Vagina (tissue), 2 donors: ENCODE measurements at regions not wholly inside any gene's neighbourhood (a gene's known extent, or its start where the extent isn't known, plus 50 kb on each side); places are given as distances from the start of the nearest gene placed in this dataset.
"Not testable (repeated sequence)": the region's sequence is repeated elsewhere in the genome, so short reads cannot be mapped to it uniquely, and the experiment has no call there.

Experiments used
- DNase-seq, 2 donors: peaks; one replicate each; pipeline ENCODE4 v3.0.0-alpha.2; 2017; ENCODE audit errors: extremely low spot score in 2 of 2
- H3K27ac ChIP-seq: fragments of 200-600 bp; sonication (generic); one replicate; pipeline ENCODE4 v1.5.1; 2019
- H3K27me3 ChIP-seq: fragments of 200-600 bp; sonication (generic); one replicate; pipeline ENCODE4 v1.5.1; 2019
- H3K36me3 ChIP-seq, 2 donors: fragments of 200-600 bp; sonication (generic); one replicate each; pipeline ENCODE4 v1.5.1; 2017 to 2019
- H3K4me1 ChIP-seq: fragments of 200-600 bp; sonication (generic); one replicate; pipeline ENCODE4 v1.5.1; 2019
- H3K4me3 ChIP-seq, 2 donors: fragments of 200-600 bp; sonication (generic); 1 replicate in 1 of 2; 2 replicates in 1 of 2; pipeline ENCODE4 v1.5.1; 2016 to 2019
- H3K9me3 ChIP-seq: fragments of 200-600 bp; sonication (generic); one replicate; pipeline ENCODE4 v1.5.1; 2019
- POLR2A ChIP-seq, 2 donors: fragments of 450-650 bp; IDR thresholded peaks; one replicate each; pipeline ENCODE4 v1.6.1; 2017; ENCODE audit warnings: antibody characterized with exemption in 2 of 2, mild to moderate bottlenecking in 2 of 2, moderate library complexity in 2 of 2
- POLR2AphosphoS5 ChIP-seq, 2 donors: sonication (generic); formaldehyde crosslinking; IDR thresholded peaks; one replicate each; pipeline ENCODE4 v1.9.0; 2017; ENCODE audit warnings: antibody characterized with exemption in 2 of 2, mild to moderate bottlenecking in 2 of 2, low read depth in 1 of 2; ENCODE audit not compliant: insufficient read depth in 1 of 2
- intact Hi-C: fragments of 100-400 bp; cut with DNase I; formaldehyde crosslinking; loops from one replicate; pipeline ENCODE4 v1.15.1; 2023
- TF ChIP-seq, protein P1 (sequence below), 3 experiments: fragments of 450-650 bp in 2 of 3; fragments of 200-600 bp in 1 of 3; sonication (generic) in 1 of 3; IDR thresholded peaks; one replicate each; pipeline ENCODE4 v1.5.1; 2017 to 2019; ENCODE audit warnings: antibody characterized with exemption in 3 of 3, mild to moderate bottlenecking in 2 of 3, moderate library complexity in 2 of 3

DNA sequence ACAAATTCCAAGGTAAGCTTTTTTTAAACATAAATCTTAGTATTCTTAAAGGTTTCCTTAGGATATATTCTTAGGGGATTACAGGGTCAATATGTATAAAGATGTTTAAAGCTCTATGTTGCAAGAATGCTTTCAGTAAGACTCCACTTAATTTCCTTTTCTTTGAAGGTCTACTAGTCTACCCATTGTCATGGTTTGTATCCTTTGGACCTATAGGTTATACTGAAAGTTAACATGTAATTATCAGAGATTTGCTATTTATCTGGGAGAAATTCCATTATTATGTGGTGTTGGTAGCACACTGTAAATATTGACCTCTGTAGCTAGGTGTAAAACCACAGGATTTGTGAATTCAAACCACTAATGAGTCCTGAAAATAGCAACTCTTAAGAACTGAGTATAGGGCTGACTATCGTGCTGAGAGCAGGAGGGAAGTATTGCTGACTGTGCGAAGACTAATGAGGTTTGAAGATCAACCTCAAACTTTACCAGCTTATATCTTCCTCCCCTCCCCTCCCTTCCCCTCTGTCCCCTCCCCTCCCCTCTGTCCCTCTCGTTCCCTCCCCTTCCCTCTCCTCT lies 85.6 kb downstream of the GADD45G start:
- H3K27me3 ChIP-seq = no peaks in the 10 kb centered on the region
- no peak overlapping the region for H3K4me3 ChIP-seq
- no peak for DNase-seq
- intact Hi-C loops = loop anchor here (5.0 kb wide), 1 partner anchor 592 kb away; no protein-coding TSS in a partner anchor
- H3K27ac ChIP-seq = no peak overlapping the region
- TF ChIP-seq POLR2AphosphoS5 (IDR thresholded peaks at IDR 0.05; ENCODE audit: insufficient read depth in 1 of 2, low read depth in 1 of 2) (no peak), POLR2A (IDR thresholded peaks at IDR 0.05) (no peak)
- TF ChIP-seq, protein P1, sequence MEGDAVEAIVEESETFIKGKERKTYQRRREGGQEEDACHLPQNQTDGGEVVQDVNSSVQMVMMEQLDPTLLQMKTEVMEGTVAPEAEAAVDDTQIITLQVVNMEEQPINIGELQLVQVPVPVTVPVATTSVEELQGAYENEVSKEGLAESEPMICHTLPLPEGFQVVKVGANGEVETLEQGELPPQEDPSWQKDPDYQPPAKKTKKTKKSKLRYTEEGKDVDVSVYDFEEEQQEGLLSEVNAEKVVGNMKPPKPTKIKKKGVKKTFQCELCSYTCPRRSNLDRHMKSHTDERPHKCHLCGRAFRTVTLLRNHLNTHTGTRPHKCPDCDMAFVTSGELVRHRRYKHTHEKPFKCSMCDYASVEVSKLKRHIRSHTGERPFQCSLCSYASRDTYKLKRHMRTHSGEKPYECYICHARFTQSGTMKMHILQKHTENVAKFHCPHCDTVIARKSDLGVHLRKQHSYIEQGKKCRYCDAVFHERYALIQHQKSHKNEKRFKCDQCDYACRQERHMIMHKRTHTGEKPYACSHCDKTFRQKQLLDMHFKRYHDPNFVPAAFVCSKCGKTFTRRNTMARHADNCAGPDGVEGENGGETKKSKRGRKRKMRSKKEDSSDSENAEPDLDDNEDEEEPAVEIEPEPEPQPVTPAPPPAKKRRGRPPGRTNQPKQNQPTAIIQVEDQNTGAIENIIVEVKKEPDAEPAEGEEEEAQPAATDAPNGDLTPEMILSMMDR (IDR thresholded peaks at IDR 0.05) = no peak
- H3K4me1 ChIP-seq = peaks cover 12% of the 10 kb centered on the region
- H3K9me3 ChIP-seq = no peaks in the 10 kb centered on the region
- no peaks in the 10 kb centered on the region for H3K36me3 ChIP-seq

DNA sequence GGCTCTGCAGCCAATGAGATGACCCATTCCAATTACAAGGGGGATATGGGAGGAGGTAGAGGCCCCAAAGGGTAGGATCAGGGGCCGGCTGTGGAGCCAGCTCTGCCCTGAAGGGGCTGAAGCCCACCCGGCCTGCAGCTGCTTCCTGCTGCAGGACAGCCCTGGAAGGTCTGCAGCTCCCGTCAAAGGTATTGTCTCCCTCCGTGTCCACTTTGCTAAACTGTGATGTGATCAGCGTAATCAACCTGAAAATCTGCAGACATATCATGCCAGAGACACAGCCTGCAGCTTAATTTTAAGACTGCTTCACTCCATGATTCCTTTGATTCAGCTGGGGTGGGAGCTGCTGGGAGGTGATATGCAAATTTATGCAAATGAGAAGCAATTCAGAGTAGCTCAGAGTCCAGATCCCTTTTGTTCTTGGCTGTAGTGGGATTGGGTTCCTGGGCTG lies 90.7 kb downstream of the GADD45G start:
- intact Hi-C loops = no loop called here
- Histone ChIP-seq H3K4me3 (no peak overlapping the region), H3K4me1 (no peaks in the 10 kb centered on the region), H3K36me3 (no peaks in the 10 kb centered on the region), H3K27ac (no peak overlapping the region), H3K9me3 (no peaks in the 10 kb centered on the region), H3K27me3 (no peaks in the 10 kb centered on the region)
- DNase-seq = no peak
- TF ChIP-seq POLR2AphosphoS5 (IDR thresholded peaks at IDR 0.05; ENCODE audit: insufficient read depth in 1 of 2, low read depth in 1 of 2) (no peak), POLR2A (IDR thresholded peaks at IDR 0.05) (no peak)
- TF ChIP-seq, protein P1 (IDR thresholded peaks at IDR 0.05) = no peak

DNA sequence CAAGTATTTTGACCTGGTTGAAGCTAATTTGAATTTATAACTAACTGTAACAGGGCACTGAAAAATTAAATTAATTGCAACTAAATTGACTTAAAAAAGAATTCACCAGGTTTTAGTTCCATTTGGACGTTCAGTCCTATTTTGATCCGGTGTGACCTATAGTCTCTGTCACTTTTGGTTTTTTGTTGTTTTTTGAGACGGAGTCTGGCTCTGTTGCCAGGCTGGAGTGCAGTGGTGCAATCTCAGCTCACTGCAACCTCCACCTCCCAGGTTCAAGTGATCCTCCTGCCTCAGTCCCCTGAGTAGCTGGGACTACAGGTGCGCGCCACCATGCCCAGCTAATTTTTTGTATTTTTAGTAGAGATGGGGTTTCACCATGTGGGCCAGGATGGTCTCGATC lies 91.2 kb downstream of the GADD45G start:
- H3K36me3 ChIP-seq, H3K4me3 ChIP-seq, H3K27ac ChIP-seq, intact Hi-C loops, H3K4me1 ChIP-seq, DNase-seq, H3K27me3 ChIP-seq, H3K9me3 ChIP-seq: not testable (repeated sequence)

DNA sequence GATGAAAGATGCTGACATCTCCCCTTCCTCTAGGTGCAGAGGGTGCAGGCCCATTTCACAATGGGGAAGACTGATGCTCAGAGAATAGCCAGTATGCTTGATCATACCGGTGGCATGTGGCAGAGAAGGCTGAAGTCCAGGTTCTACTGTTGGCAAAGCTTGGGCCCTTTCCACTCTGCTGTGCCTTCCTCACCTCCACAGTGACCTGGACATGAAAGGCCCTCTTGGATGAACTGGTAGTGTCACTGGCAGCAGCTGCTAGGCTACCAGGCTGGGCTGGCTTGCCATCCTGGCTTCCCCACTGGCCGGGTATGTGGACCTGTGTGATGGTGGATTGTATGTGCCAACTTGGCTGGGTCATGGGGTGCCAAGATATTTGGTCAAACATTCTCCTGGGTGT lies 92.0 kb downstream of the GADD45G start:
- Histone ChIP-seq H3K4me3 (no peak overlapping the region), H3K36me3 (no peaks in the 10 kb centered on the region), H3K27me3 (no peaks in the 10 kb centered on the region), H3K9me3 (no peaks in the 10 kb centered on the region), H3K4me1 (no peaks in the 10 kb centered on the region), H3K27ac (no peak overlapping the region)
- no peak for TF ChIP-seq POLR2A (IDR thresholded peaks at IDR 0.05)
- TF ChIP-seq POLR2AphosphoS5 (IDR thresholded peaks at IDR 0.05; ENCODE audit: insufficient read depth in 1 of 2, low read depth in 1 of 2) = no peak
- TF ChIP-seq, protein P1 (IDR thresholded peaks at IDR 0.05) = no peak
- no peak for DNase-seq
- intact Hi-C loops = no loop called here

DNA sequence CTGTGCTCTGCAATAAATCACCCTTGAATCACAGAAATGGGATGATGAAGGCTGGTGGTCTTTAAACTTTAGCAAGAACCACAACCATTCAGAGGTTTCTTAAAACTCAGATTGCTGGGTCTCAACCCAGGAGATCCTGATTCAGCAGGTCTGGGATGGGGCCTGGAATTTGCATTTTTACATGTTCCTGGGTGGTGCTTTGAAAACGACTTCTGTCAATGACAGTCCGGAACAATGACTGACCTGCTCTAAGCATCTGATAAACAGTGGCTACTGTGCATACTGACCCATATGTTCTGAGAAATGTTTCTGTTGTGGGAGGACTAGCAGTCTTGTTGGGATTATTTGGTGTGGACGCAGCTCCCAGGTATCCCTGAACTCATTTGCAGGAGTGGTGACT lies 92.7 kb downstream of the GADD45G start:
- H3K36me3 ChIP-seq = no peaks in the 10 kb centered on the region
- intact Hi-C loops = no loop called here
- no peak overlapping the region for H3K27ac ChIP-seq
- H3K9me3 ChIP-seq = no peaks in the 10 kb centered on the region
- H3K27me3 ChIP-seq = no peaks in the 10 kb centered on the region
- no peak for DNase-seq
- H3K4me3 ChIP-seq = no peak overlapping the region
- TF ChIP-seq POLR2A (IDR thresholded peaks at IDR 0.05) = no peak
- no peak for TF ChIP-seq POLR2AphosphoS5 (IDR thresholded peaks at IDR 0.05; ENCODE audit: insufficient read depth in 1 of 2, low read depth in 1 of 2)
- TF ChIP-seq, protein P1 (IDR thresholded peaks at IDR 0.05) = no peak
- H3K4me1 ChIP-seq = no peaks in the 10 kb centered on the region
